Gastroesophageal sphincter (tissue), 3 donors: ENCODE measurements at regions not wholly inside any gene's neighbourhood (a gene's known extent, or its start where the extent isn't known, plus 50 kb on each side); places are given as distances from the start of the nearest gene placed in this dataset.

Experiments used
- CTCF ChIP-seq, 4 experiments: fragments of 200-600 bp in 2 of 4; fragments of 450-650 bp in 2 of 4; sonication (generic) in 1 of 4; IDR thresholded peaks; one replicate each; pipeline ENCODE4 v1.5.1; 2017 to 2019; ENCODE audit warnings: antibody characterized with exemption in 4 of 4, mild to moderate bottlenecking in 2 of 4, moderate library complexity in 2 of 4
- EP300 ChIP-seq: sonication (generic); formaldehyde crosslinking; IDR thresholded peaks from one replicate; pipeline ENCODE4 v1.6.1; 2017; ENCODE audit warnings: antibody characterized with exemption, mild to moderate bottlenecking
- POLR2A ChIP-seq, 2 donors: fragments of 450-650 bp; IDR thresholded peaks; one replicate each; pipeline ENCODE4 v1.6.1; 2017; ENCODE audit warnings: antibody characterized with exemption in 2 of 2, mild to moderate bottlenecking in 2 of 2, moderate library complexity in 1 of 2

- TF ChIP-seq CTCF (IDR thresholded peaks at IDR 0.05): no peak
- TF ChIP-seq POLR2A (IDR thresholded peaks at IDR 0.05): no peak
- no peak for TF ChIP-seq EP300
These were observed 68.9 kb upstream of the CBLN2 start for GRCh38 chr18:72612894-72613533.
